ENCODE measurements at regions not wholly inside any gene's neighbourhood (a gene's known extent, or its start where the extent isn't known, plus 50 kb on each side); places are given as distances from the start of the nearest gene placed in this dataset.
A peak's percentile ranks its signal among the peaks of the same experiment; 100 is the strongest.

DNA sequence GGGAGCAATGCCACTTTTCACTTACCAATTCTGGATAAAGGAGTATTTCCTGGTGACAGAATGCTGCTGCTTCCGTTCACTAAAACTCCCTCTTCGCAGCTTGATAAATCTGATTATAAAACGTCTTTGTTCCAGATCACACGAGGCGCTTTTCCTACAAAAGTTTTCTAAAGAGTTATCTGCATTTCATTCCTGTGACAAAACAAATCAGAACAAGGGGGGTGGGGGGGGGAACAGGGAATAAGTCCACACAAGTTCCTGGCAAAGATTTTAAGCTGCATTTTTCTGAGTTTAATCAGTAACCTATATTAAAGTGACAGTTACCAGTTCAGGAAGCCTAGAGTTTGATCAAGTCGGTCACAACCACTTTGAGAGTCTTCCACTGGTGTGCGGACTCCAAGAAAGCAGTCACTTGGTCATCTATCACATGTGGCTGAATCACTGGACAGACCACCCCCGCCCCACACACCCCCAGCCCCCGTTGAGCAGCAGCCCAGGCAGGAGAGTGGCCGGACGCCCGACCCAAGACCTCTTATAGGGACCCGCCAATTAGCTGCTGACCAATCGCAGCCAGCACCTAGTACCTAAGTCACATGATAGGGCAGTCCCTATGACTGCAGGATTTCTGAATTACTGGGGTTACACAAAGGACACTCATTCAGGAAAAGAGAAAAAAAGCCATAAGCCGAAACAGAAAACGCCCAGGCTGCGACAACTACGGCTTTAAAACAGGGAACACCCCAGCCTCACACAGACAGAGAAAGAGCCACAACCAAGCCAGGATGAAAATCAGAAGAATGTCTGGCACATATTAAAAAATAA is 569.3 kb upstream of the DIPK2B start:
- peak overlapping the region; percentile 39 for H3K4me3 ChIP-seq (ENCODE audit: low read depth, low read length)
- CTCF ChIA-PET = no interaction called here
- TF ChIP-seq ZNF37A (tag by site-specific recombination; IDR thresholded peaks at IDR 0.05) (no peak), ZXDB (tag by site-specific recombination; IDR thresholded peaks at IDR 0.05) (peak; percentile 29)

GRCh38 chrX:45768666-45769236 is 568.1 kb upstream of the DIPK2B start:
- ChIA-PET CTCF (no interaction called here), POLR2A (no interaction called here)
- H3K9me3 ChIP-seq (ENCODE audit: control insufficient read depth, insufficient read depth, low read depth, low read length) = no peaks in the 10 kb centered on the region
- peak overlapping the region; percentile 39 for H3K4me3 ChIP-seq (ENCODE audit: low read depth, low read length)
- H3K36me3 ChIP-seq (ENCODE audit: control insufficient read depth in 2 of 2, insufficient read depth in 1 of 2, low read length in 2 of 2) = peaks cover 0 to 21% of the 10 kb centered on the region in 2 experiments; a peak in 1 of 3 replicates
- TF ChIP-seq ZFP41 (tag by site-specific recombination; IDR thresholded peaks at IDR 0.05; ENCODE audit: borderline replicate concordance) = no peak
- TF ChIP-seq SCRT2 (tag by site-specific recombination; IDR thresholded peaks at IDR 0.05) = peak; percentile 55; the same call in 1 of the 2 replicates
- TF ChIP-seq ZNF184 (tag by site-specific recombination; IDR thresholded peaks at IDR 0.05) = no peak
- H3K27ac ChIP-seq (ENCODE audit: extremely low read depth, low read depth, low read length) = no peak overlapping the region
- H3K4me1 ChIP-seq (ENCODE audit: control insufficient read depth, insufficient read depth, low read length) = no peaks in the 10 kb centered on the region; the same call in 1 of the 2 replicates

More for the DNA sequence above, 569.3 kb upstream of the DIPK2B start:
- H3K4me1 ChIP-seq (ENCODE audit: control insufficient read depth, insufficient read depth, low read length) = no peaks in the 10 kb centered on the region; the same call in 1 of the 2 replicates
- H3K36me3 ChIP-seq (ENCODE audit: control insufficient read depth in 2 of 2, insufficient read depth in 1 of 2, low read length in 2 of 2) = peaks cover 0 to 20% of the 10 kb centered on the region in 2 experiments; a peak in 1 of 3 replicates
- H3K27ac ChIP-seq (ENCODE audit: extremely low read depth, low read depth, low read length) = peak overlapping the region; percentile 29; the same call in 1 of the 2 replicates
- POLR2A ChIA-PET = interaction anchor here (1.1 kb wide), 1 partner anchor 79 kb away, joined by 3 read pairs; no protein-coding TSS in a partner anchor
- no peaks in the 10 kb centered on the region for H3K9me3 ChIP-seq (ENCODE audit: control insufficient read depth, insufficient read depth, low read depth, low read length)

DNA sequence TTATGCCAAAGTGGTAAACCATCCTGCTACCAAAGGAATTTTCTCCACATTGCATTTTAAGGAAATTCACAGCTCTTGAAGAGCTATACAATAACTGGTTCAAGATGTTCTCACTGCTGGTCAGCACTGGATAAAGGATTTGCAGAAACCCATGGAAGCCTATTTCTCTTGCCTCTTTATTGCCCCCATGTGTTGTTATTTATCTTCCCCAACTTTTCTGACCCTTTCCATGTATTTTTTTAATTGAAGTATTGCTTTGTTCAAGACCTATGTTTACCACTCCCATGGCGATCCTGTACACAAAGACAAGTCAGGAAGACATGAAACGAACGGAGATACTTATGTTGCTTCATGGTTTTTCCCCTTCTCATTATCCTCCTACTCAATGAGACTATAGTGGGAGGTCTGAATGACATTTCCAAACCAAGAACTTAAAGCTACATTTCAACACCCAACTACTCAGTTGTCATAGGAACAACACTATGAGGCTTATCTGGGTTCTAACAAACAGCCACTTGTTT is 566.4 kb upstream of the DIPK2B start:
- Histone ChIP-seq H3K27ac (ENCODE audit: extremely low read depth, low read depth, low read length) (no peak overlapping the region), H3K9me3 (ENCODE audit: control insufficient read depth, insufficient read depth, low read depth, low read length) (no peaks in the 10 kb centered on the region), H3K4me3 (ENCODE audit: low read depth, low read length) (no peak overlapping the region), H3K4me1 (ENCODE audit: control insufficient read depth, insufficient read depth, low read length) (no peaks in the 10 kb centered on the region; the same call in 1 of the 2 replicates), H3K36me3 (ENCODE audit: control insufficient read depth in 2 of 2, insufficient read depth in 1 of 2, low read length in 2 of 2) (peaks cover 0 to 38% of the 10 kb centered on the region in 2 experiments; a peak in 1 of 3 replicates)
- POLR2A ChIA-PET = no interaction called here
- CTCF ChIA-PET = no interaction called here
- TF ChIP-seq ZNF302 (tag by site-specific recombination; IDR thresholded peaks at IDR 0.05; ENCODE audit: low read depth) (no peak), EGR2 (tag by site-specific recombination; IDR thresholded peaks at IDR 0.05; ENCODE audit: low read depth) (peak; percentile 25; the same call in 1 of the 2 replicates), ZFHX2 (tag by site-specific recombination; conservative IDR thresholded peaks at IDR 0.05) (0 out of 2 replicates have a peak, but pooled peaks have one; percentile 21)

- ChIA-PET POLR2A (no interaction called here), CTCF (interaction anchor here (0.9 kb wide), 1 partner anchor 36 kb away, joined by 4 read pairs; no protein-coding TSS in a partner anchor)
- Histone ChIP-seq H3K36me3 (ENCODE audit: control insufficient read depth in 2 of 2, insufficient read depth in 1 of 2, low read length in 2 of 2) (peaks cover 0 to 49% of the 10 kb centered on the region in 2 experiments; a peak in 1 of 3 replicates), H3K4me3 (ENCODE audit: low read depth, low read length) (no peak overlapping the region), H3K27ac (ENCODE audit: extremely low read depth, low read depth, low read length) (no peak overlapping the region), H3K4me1 (ENCODE audit: control insufficient read depth, insufficient read depth, low read length) (no peaks in the 10 kb centered on the region; the same call in 1 of the 2 replicates), H3K9me3 (ENCODE audit: control insufficient read depth, insufficient read depth, low read depth, low read length) (no peaks in the 10 kb centered on the region)
- no peak for TF ChIP-seq ZNF175 (tag by site-specific recombination; IDR thresholded peaks at IDR 0.05)
- TF ChIP-seq ZNF658 (tag by site-specific recombination; IDR thresholded peaks at IDR 0.05) = no peak
- TF ChIP-seq ZNF596 (tag by site-specific recombination; IDR thresholded peaks at IDR 0.05) = no peak
- no peak for TF ChIP-seq ZNF121 (tag by site-specific recombination; IDR thresholded peaks at IDR 0.05)
- no peak for TF ChIP-seq ZNF571 (tag by site-specific recombination; IDR thresholded peaks at IDR 0.05)
- no peak for TF ChIP-seq ZNF600 (tag by site-specific recombination; IDR thresholded peaks at IDR 0.05)
- TF ChIP-seq ELK4 (IDR thresholded peaks at IDR 0.05; ENCODE audit: borderline replicate concordance, low read depth, low read length) = no peak
- no peak for TF ChIP-seq ZNF530 (tag by site-specific recombination; IDR thresholded peaks at IDR 0.05; ENCODE audit: low read depth)
- TF ChIP-seq ZNF549 (tag by site-specific recombination; IDR thresholded peaks at IDR 0.05) = no peak
- no peak for TF ChIP-seq OVOL3 (tag by site-specific recombination; IDR thresholded peaks at IDR 0.05)
- no peak for TF ChIP-seq REPIN1 (tag by site-specific recombination; IDR thresholded peaks at IDR 0.05; ENCODE audit: low read depth)
Measured at GRCh38 chrX:45765767-45766166, 565.1 kb upstream of the DIPK2B start.

Measured in HEK293 (cell line).